ENCODE measurements at regions not wholly inside any gene's neighbourhood (a gene's known extent, or its start where the extent isn't known, plus 50 kb on each side); places are given as distances from the start of the nearest gene placed in this dataset.

DNA sequence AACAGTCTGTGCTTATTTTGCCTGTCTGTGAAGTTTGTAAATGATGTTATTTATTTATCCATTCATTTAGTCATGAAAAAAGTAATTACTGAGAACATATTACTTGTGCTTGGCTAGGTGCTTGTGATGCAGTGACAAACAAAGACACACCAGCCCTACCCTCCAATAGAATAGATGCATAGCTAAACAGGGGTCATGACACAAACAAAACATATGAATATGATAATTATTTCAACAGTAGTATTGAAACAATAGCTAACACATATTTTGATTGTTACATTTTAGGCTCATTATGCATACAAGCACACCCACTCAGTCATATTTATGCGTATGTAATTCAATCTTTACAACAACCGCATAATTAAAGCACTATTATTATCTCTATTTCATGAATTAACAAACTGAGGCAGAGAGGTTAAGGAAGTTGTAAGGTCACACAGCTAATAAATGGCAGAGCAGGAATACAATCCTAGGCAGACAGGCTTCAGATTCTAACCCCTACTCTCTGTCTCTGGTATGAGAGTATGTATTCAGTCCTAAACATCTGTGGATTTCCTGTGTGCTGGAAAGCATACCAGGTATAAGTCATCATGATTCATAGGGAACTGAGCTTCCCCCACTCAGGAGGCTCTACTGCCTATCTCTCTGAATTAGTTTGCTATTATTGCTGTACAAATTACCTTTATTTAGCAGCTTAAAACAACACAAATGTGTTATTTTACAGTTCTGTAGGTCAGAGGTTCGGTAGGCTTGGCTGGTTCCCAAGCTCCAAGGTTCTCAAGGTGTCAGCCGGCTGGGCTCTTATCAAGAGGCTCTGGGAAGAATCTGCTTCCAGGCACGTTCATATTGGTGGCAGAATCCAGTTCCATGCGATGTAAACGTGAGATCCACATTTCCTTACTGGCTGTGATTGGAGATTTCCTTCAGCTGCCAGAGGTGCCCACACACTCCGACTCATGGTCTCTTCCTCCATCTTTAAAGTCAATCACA lies 509.4 kb downstream of the GALC start:
- TF ChIP-seq, protein P1, sequence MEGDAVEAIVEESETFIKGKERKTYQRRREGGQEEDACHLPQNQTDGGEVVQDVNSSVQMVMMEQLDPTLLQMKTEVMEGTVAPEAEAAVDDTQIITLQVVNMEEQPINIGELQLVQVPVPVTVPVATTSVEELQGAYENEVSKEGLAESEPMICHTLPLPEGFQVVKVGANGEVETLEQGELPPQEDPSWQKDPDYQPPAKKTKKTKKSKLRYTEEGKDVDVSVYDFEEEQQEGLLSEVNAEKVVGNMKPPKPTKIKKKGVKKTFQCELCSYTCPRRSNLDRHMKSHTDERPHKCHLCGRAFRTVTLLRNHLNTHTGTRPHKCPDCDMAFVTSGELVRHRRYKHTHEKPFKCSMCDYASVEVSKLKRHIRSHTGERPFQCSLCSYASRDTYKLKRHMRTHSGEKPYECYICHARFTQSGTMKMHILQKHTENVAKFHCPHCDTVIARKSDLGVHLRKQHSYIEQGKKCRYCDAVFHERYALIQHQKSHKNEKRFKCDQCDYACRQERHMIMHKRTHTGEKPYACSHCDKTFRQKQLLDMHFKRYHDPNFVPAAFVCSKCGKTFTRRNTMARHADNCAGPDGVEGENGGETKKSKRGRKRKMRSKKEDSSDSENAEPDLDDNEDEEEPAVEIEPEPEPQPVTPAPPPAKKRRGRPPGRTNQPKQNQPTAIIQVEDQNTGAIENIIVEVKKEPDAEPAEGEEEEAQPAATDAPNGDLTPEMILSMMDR (IDR thresholded peaks at IDR 0.05), result no peak
- TF ChIP-seq EZH2phosphoT487 (IDR thresholded peaks at IDR 0.05), result no peak
- no peak for TF ChIP-seq EZH2 (IDR thresholded peaks at IDR 0.05)

Measured in neural progenitor cell (in vitro differentiated cells).